NK-92 (cell line): ENCODE measurements at regions not wholly inside any gene's neighbourhood (a gene's known extent, or its start where the extent isn't known, plus 50 kb on each side); places are given as distances from the start of the nearest gene placed in this dataset.
A peak's percentile ranks its signal among the peaks of the same experiment; 100 is the strongest.
"Not testable (repeated sequence)": the region's sequence is repeated elsewhere in the genome, so short reads cannot be mapped to it uniquely, and the experiment has no call there.

Experiments used
- DNase-seq: peaks from one replicate; lab custom pipeline; 2025; ENCODE audit not compliant: unreplicated experiment; lab: John Stamatoyannopoulos, UW

- DNase-seq = no peak
Observed at GRCh38 chr5:87787625-87788256, 375.0 kb upstream of the CCNH start.

GRCh38 chr5:87787086-87787485 lies 374.4 kb upstream of the CCNH start:
- DNase-seq = no peak

- DNase-seq = no peak
Observed at GRCh38 chr5:87786471-87786870, 373.7 kb upstream of the CCNH start.

- DNase-seq = no peak
Observed at GRCh38 chr5:87785554-87786335, 373.0 kb upstream of the CCNH start.

- DNase-seq = no peak
Observed at GRCh38 chr5:87784879-87785495, 372.3 kb upstream of the CCNH start.

- no peak for DNase-seq
Observed at GRCh38 chr5:87784311-87784710, 371.6 kb upstream of the CCNH start.

GRCh38 chr5:87782916-87783315 lies 370.2 kb upstream of the CCNH start:
- no peak for DNase-seq

- no peak for DNase-seq
Observed at GRCh38 chr5:87781976-87782375, 369.2 kb upstream of the CCNH start.

- DNase-seq = peak; percentile 10
Observed at GRCh38 chr5:87780831-87781760, 368.4 kb upstream of the CCNH start.

- no peak for DNase-seq
Observed at GRCh38 chr5:87778876-87779275, 366.1 kb upstream of the CCNH start.

- DNase-seq = no peak
Observed at GRCh38 chr5:87777877-87778276, 365.1 kb upstream of the CCNH start.

GRCh38 chr5:87776785-87777184 lies 364.1 kb upstream of the CCNH start:
- no peak for DNase-seq

- DNase-seq = not testable (repeated sequence)
Observed at GRCh38 chr5:87776302-87776701, 363.6 kb upstream of the CCNH start.

- no peak for DNase-seq
Observed at GRCh38 chr5:87775228-87775627, 362.5 kb upstream of the CCNH start.

- DNase-seq = no peak
Observed at GRCh38 chr5:87774804-87775203, 362.1 kb upstream of the CCNH start.

GRCh38 chr5:87770601-87771121 lies 357.9 kb upstream of the CCNH start:
- DNase-seq = no peak

GRCh38 chr5:87770016-87770570 lies 357.4 kb upstream of the CCNH start:
- no peak for DNase-seq

GRCh38 chr5:87769157-87769556 lies 356.4 kb upstream of the CCNH start:
- no peak for DNase-seq

- DNase-seq = no peak
Observed at GRCh38 chr5:87768190-87768589, 355.5 kb upstream of the CCNH start.

- DNase-seq = no peak
Observed at GRCh38 chr5:87765009-87765408, 352.3 kb upstream of the CCNH start.

- DNase-seq = no peak
Observed at GRCh38 chr5:87762631-87763030, 349.9 kb upstream of the CCNH start.
